OCI-LY3 (cell line): ENCODE measurements at regions not wholly inside any gene's neighbourhood (a gene's known extent, or its start where the extent isn't known, plus 50 kb on each side); places are given as distances from the start of the nearest gene placed in this dataset.

Experiments
- CTCF ChIP-seq: fragments of 200-600, 300-600 bp; sonication (generic); IDR thresholded peaks from 2 replicates; pipeline ENCODE4 v1.5.1; 2014; ENCODE audit warnings: antibody characterized with exemption, low read length, low read depth
- EZH2phosphoT487 ChIP-seq: fragments of 200-600 bp; shearing (Covaris generic); IDR thresholded peaks from 2 replicates; pipeline ENCODE4 v1.6.1; 2018; ENCODE audit warnings: antibody characterized with exemption, mixed run types, low read depth

DNA sequence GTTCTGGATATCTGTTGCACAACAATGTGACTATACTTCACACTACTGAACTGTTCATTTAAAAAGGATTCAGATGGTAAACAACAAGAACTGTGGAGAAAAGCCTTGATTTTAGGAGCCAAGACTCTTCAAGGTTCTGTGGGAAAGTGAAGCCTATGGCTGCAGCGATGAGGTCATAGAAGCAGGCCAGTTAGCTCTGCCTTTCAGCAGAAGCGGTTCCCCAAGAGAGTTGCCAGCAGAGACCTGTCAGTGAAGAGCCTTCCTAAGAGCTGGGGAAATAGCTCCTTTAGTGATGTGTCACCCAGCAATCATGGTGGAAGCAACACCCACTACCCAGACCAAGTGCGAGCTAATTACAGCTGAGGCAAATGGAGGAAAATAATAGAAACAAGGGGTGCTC lies 346.5 kb upstream of the ETAA1 start:
- TF ChIP-seq CTCF (no peak), EZH2phosphoT487 (no peak)
